ENCODE measurements at regions not wholly inside any gene's neighbourhood (a gene's known extent, or its start where the extent isn't known, plus 50 kb on each side); places are given as distances from the start of the nearest gene placed in this dataset.

DNA sequence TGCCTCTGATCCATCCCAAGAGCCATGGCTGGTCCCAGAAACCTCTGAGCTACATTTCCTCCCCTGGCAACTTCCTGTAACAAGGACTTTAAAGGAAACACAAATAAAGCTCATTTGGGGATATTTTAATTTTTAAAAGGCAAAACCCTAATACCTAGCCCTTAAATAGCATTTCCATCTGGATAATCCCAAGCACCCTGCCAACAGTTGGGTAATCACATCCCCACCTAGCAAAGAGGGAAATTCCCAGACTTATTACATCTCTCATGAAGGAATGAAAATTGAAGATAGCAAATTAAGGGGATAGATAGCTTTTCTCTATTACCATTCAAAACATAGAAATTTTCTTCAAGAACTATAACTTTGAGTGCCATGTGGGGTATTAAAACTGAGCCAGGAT is 213.7 kb upstream of the BMP4 start:
- Histone ChIP-seq H3K36me3 (ENCODE audit: control insufficient read depth, low read length) (no peaks in the 10 kb centered on the region), H3K27ac (ENCODE audit: low read depth, low read length) (no peak overlapping the region), H3K4me2 (ENCODE audit: low read length) (no peak overlapping the region), H3F3A (ENCODE audit: control insufficient read depth, insufficient read depth) (no peaks in the 10 kb centered on the region), H3K4me3 (ENCODE audit: low read length) (no peak overlapping the region), H3K9me3 (ENCODE audit: control insufficient read depth, insufficient read depth, low read length) (no peaks in the 10 kb centered on the region), H3K9me2 (replicated peaks; ENCODE audit: control insufficient read depth, low read length) (no peaks in the 10 kb centered on the region), H4K20me1 (ENCODE audit: control insufficient read depth, insufficient read depth, low read depth, low read length) (no peaks in the 10 kb centered on the region), H3K27me3 (ENCODE audit: control insufficient read depth, low read length) (no peaks in the 10 kb centered on the region; the same call in 1 of the 2 replicates), H3K79me2 (ENCODE audit: control insufficient read depth, low read length) (no peaks in the 10 kb centered on the region), H3K4me1 (ENCODE audit: control insufficient read depth, low read length) (no peaks in the 10 kb centered on the region)
- TF ChIP-seq CTCF (IDR thresholded peaks at IDR 0.05; ENCODE audit: low read depth, low read length, poor library complexity, severe bottlenecking): no peak
- no peak for TF ChIP-seq EZH2phosphoT487 (IDR thresholded peaks at IDR 0.05; ENCODE audit: borderline replicate concordance, low read length)

GRCh38 chr14:54172114-54172513 is 215.5 kb upstream of the BMP4 start:
- H3K27ac ChIP-seq (ENCODE audit: low read depth, low read length): no peak overlapping the region
- H3K79me2 ChIP-seq (ENCODE audit: control insufficient read depth, low read length): no peaks in the 10 kb centered on the region
- H4K20me1 ChIP-seq (ENCODE audit: control insufficient read depth, insufficient read depth, low read depth, low read length): no peaks in the 10 kb centered on the region
- no peaks in the 10 kb centered on the region for H3K4me1 ChIP-seq (ENCODE audit: control insufficient read depth, low read length)
- TF ChIP-seq EZH2phosphoT487 (IDR thresholded peaks at IDR 0.05; ENCODE audit: borderline replicate concordance, low read length) (no peak), CTCF (IDR thresholded peaks at IDR 0.05; ENCODE audit: low read depth, low read length, poor library complexity, severe bottlenecking) (no peak)
- no peaks in the 10 kb centered on the region; the same call in 1 of the 2 replicates for H3K27me3 ChIP-seq (ENCODE audit: control insufficient read depth, low read length)
- H3K9me2 ChIP-seq (replicated peaks; ENCODE audit: control insufficient read depth, low read length): no peaks in the 10 kb centered on the region
- H3K4me3 ChIP-seq (ENCODE audit: low read length): no peak overlapping the region
- H3K4me2 ChIP-seq (ENCODE audit: low read length): no peak overlapping the region
- H3F3A ChIP-seq (ENCODE audit: control insufficient read depth, insufficient read depth): no peaks in the 10 kb centered on the region
- H3K36me3 ChIP-seq (ENCODE audit: control insufficient read depth, low read length): no peaks in the 10 kb centered on the region
- no peaks in the 10 kb centered on the region for H3K9me3 ChIP-seq (ENCODE audit: control insufficient read depth, insufficient read depth, low read length)

DNA sequence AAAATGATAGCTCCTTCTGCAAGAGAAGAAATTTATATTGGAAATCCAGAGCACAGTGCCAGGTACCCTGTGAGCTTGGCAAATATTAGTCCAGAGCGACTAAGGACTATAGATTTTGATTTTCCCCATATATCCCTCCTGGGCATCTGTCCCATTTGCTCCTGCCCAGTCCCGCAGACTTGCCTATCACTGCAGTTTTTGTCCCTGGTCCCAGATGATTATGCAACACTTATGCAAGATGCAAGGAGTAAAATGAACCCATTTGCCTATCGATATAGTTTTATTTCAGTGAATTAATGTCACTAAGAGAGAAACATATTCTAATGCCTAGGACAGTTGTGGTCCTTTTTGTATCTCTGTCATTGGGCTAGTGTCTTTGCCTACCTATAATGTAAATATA is 215.9 kb upstream of the BMP4 start:
- H3K4me2 ChIP-seq (ENCODE audit: low read length): no peak overlapping the region
- no peaks in the 10 kb centered on the region; the same call in 1 of the 2 replicates for H3K27me3 ChIP-seq (ENCODE audit: control insufficient read depth, low read length)
- H3K4me1 ChIP-seq (ENCODE audit: control insufficient read depth, low read length): no peaks in the 10 kb centered on the region

More for the DNA sequence above, 215.9 kb upstream of the BMP4 start:
- Histone ChIP-seq H3F3A (ENCODE audit: control insufficient read depth, insufficient read depth) (no peaks in the 10 kb centered on the region), H3K36me3 (ENCODE audit: control insufficient read depth, low read length) (no peaks in the 10 kb centered on the region), H3K4me3 (ENCODE audit: low read length) (no peak overlapping the region), H3K79me2 (ENCODE audit: control insufficient read depth, low read length) (no peaks in the 10 kb centered on the region), H3K9me3 (ENCODE audit: control insufficient read depth, insufficient read depth, low read length) (no peaks in the 10 kb centered on the region), H3K27ac (ENCODE audit: low read depth, low read length) (no peak overlapping the region), H4K20me1 (ENCODE audit: control insufficient read depth, insufficient read depth, low read depth, low read length) (no peaks in the 10 kb centered on the region), H3K9me2 (replicated peaks; ENCODE audit: control insufficient read depth, low read length) (no peaks in the 10 kb centered on the region)
- TF ChIP-seq CTCF (IDR thresholded peaks at IDR 0.05; ENCODE audit: low read depth, low read length, poor library complexity, severe bottlenecking): no peak
